NOMO-1 (cell line): ENCODE measurements at regions not wholly inside any gene's neighbourhood (a gene's known extent, or its start where the extent isn't known, plus 50 kb on each side); places are given as distances from the start of the nearest gene placed in this dataset.

ENCODE experiments used
- DNase-seq, 2 experiments: peaks; one replicate each; lab custom pipeline; 2025; ENCODE audit not compliant: unreplicated experiment in 2 of 2; lab: John Stamatoyannopoulos, UW

- no peak for DNase-seq
Observed at GRCh38 chr1:213371847-213372619, 321.0 kb downstream of the RPS6KC1 start.

GRCh38 chr1:213374369-213374768, 323.3 kb downstream of the RPS6KC1 start:
- DNase-seq: peak; percentile 26 to 55

- no peak for DNase-seq
Observed at GRCh38 chr1:213375002-213375401, 324.0 kb downstream of the RPS6KC1 start.

- no peak for DNase-seq
Observed at GRCh38 chr1:213376862-213377372, 325.9 kb downstream of the RPS6KC1 start.

- no peak for DNase-seq
Observed at GRCh38 chr1:213380865-213381264, 329.8 kb downstream of the RPS6KC1 start.

- DNase-seq: no peak
Observed at GRCh38 chr1:213381572-213382084, 330.6 kb downstream of the RPS6KC1 start.

- DNase-seq: no peak
Observed at GRCh38 chr1:213383465-213383864, 332.4 kb downstream of the RPS6KC1 start.

- DNase-seq: no peak
Observed at GRCh38 chr1:213385201-213385600, 334.2 kb downstream of the RPS6KC1 start.

GRCh38 chr1:213385806-213386324, 334.8 kb downstream of the RPS6KC1 start:
- no peak for DNase-seq

- DNase-seq: no peak
Observed at GRCh38 chr1:213387380-213388015, 336.5 kb downstream of the RPS6KC1 start.

- no peak for DNase-seq
Observed at GRCh38 chr1:213388199-213388598, 337.2 kb downstream of the RPS6KC1 start.

- DNase-seq: no peak
Observed at GRCh38 chr1:213389061-213389581, 338.1 kb downstream of the RPS6KC1 start.

GRCh38 chr1:213391445-213391844, 340.4 kb downstream of the RPS6KC1 start:
- DNase-seq: no peak

GRCh38 chr1:213393860-213394259, 342.8 kb downstream of the RPS6KC1 start:
- DNase-seq: no peak

- no peak for DNase-seq
Observed at GRCh38 chr1:213394837-213395236, 343.8 kb downstream of the RPS6KC1 start.

- no peak for DNase-seq
Observed at GRCh38 chr1:213397638-213398037, 346.6 kb downstream of the RPS6KC1 start.

- DNase-seq: no peak
Observed at GRCh38 chr1:213399695-213400094, 348.7 kb downstream of the RPS6KC1 start.

- DNase-seq: no peak
Observed at GRCh38 chr1:213409208-213409631, 358.2 kb downstream of the RPS6KC1 start.

- no peak for DNase-seq
Observed at GRCh38 chr1:213409971-213410370, 358.9 kb downstream of the RPS6KC1 start.

GRCh38 chr1:213414346-213414745, 363.3 kb downstream of the RPS6KC1 start:
- DNase-seq: no peak

- DNase-seq: no peak
Observed at GRCh38 chr1:213414911-213415310, 363.9 kb downstream of the RPS6KC1 start.
